Endothelial cell of umbilical vein (primary cell): ENCODE measurements at regions not wholly inside any gene's neighbourhood (a gene's known extent, or its start where the extent isn't known, plus 50 kb on each side); places are given as distances from the start of the nearest gene placed in this dataset.

Experiments used
- BruUV-seq: library from RNA; stranded (reverse); fragments of 400-500 nt; replicated peaks from 2 replicates; lab custom pipeline; 2021; lab: Mats Ljungman, UMichigan
- CTCF ChIA-PET: fragments of 300-600, 350-600 bp; sonication (Branson Sonifier 250); formaldehyde crosslinking; loops from one replicate; lab custom pipeline; 2021; ENCODE audit warnings: antibody characterized with exemption, inconsistent platforms; lab: Charles Lee
- POLR2A ChIA-PET: fragments of 300-600, 350-600 bp; sonication (Branson Sonifier 250); formaldehyde crosslinking; loops from one replicate; lab custom pipeline; 2021; ENCODE audit warnings: antibody characterized with exemption, inconsistent platforms; lab: Charles Lee
- DNase-seq: peaks from one replicate; pipeline ENCODE4 v3.0.0-alpha.2; 2011; ENCODE audit warnings: low read depth, low spot score
- FAIRE-seq: peaks from 2 replicates; lab custom pipeline; 2011; peaks lifted over from hg19 to GRCh38; lab: Jason Lieb, UNC
- H2AFZ ChIP-seq: 2 replicates; pipeline ENCODE4 v1.6.0; 2012; ENCODE audit warnings: low read depth, low read length, control low read depth, inconsistent platforms
- H3K27ac ChIP-seq: 2 replicates; pipeline ENCODE4 v1.5.1; 2011; ENCODE audit warnings: low read depth, mild to moderate bottlenecking, control low read depth, low read length, moderate library complexity; ENCODE audit not compliant: insufficient read depth
- H3K27me3 ChIP-seq, 2 experiments: 2 replicates each; pipeline versions ENCODE4 v1.6.0 to v1.6.1; 2011; ENCODE audit warnings: low read length in 2 of 2, mixed read lengths in 1 of 2; ENCODE audit not compliant: control insufficient read depth in 2 of 2, insufficient read depth in 2 of 2
- H3K36me3 ChIP-seq, 2 experiments: 2 replicates in 1 of 2; 3 replicates in 1 of 2; pipeline ENCODE4 v1.5.1; 2011; ENCODE audit warnings: low read length in 2 of 2, mild to moderate bottlenecking in 1 of 2, moderate library complexity in 1 of 2; ENCODE audit not compliant: control insufficient read depth in 2 of 2, insufficient read depth in 2 of 2; ENCODE audit errors: extremely low read depth in 1 of 2
- H3K4me1 ChIP-seq: 3 replicates; pipeline ENCODE4 v1.5.1; 2011; ENCODE audit warnings: mild to moderate bottlenecking, low read length; ENCODE audit not compliant: control insufficient read depth, insufficient read depth; ENCODE audit errors: extremely low read depth
- H3K4me2 ChIP-seq: 2 replicates; pipeline ENCODE4 v1.6.1; 2011; ENCODE audit warnings: low read length, control low read depth, mixed read lengths; ENCODE audit not compliant: insufficient read depth
- H3K4me3 ChIP-seq, 3 experiments: fragments of 200-600 bp in 1 of 3; sonication (generic), shearing (Covaris generic) in 1 of 3; replicated peaks in 1 of 3; 2 replicates each; pipeline ENCODE4 v1.5.1; 2011 to 2016; ENCODE audit warnings: control low read depth in 3 of 3, low read length in 3 of 3, mild to moderate bottlenecking in 2 of 3, inconsistent platforms in 1 of 3, low read depth in 1 of 3, moderate library complexity in 1 of 3; ENCODE audit not compliant: insufficient read depth in 1 of 3
- H3K79me2 ChIP-seq: 2 replicates; pipeline ENCODE4 v1.6.0; 2012; ENCODE audit warnings: low read length, inconsistent platforms; ENCODE audit not compliant: control insufficient read depth, insufficient read depth
- H3K9ac ChIP-seq: replicated peaks from 2 replicates; pipeline ENCODE3; 2011; ENCODE audit warnings: low read length, control low read depth; ENCODE audit not compliant: insufficient read depth; ENCODE audit errors: extremely low read depth
- H3K9me1 ChIP-seq: replicated peaks from 3 replicates; pipeline ENCODE4 v1.6.0; 2011; ENCODE audit warnings: mild to moderate bottlenecking, low read length; ENCODE audit not compliant: control insufficient read depth, insufficient read depth; ENCODE audit errors: extremely low read depth
- H3K9me3 ChIP-seq: replicated peaks from 2 replicates; pipeline ENCODE4 v1.5.1; 2012; ENCODE audit warnings: low read length, inconsistent platforms; ENCODE audit not compliant: control insufficient read depth, insufficient read depth
- H4K20me1 ChIP-seq: replicated peaks from 2 replicates; pipeline ENCODE3; 2011; ENCODE audit warnings: mild to moderate bottlenecking, low read length; ENCODE audit not compliant: control insufficient read depth, insufficient read depth; ENCODE audit errors: extremely low read depth
- EZH2 ChIP-seq: IDR thresholded peaks from 2 replicates; pipeline ENCODE4 v1.6.1; 2012; ENCODE audit warnings: borderline replicate concordance, low read depth, mild to moderate bottlenecking, moderate library complexity, low read length, inconsistent platforms; ENCODE audit not compliant: severe bottlenecking
- FOS ChIP-seq: IDR thresholded peaks from 2 replicates; pipeline ENCODE4 v1.6.1; 2011; ENCODE audit warnings: mild to moderate bottlenecking, low read length, moderate library complexity, borderline replicate concordance; ENCODE audit not compliant: insufficient read depth
- GATA2 ChIP-seq: IDR thresholded peaks from 2 replicates; pipeline ENCODE4 v1.7.0; 2011; ENCODE audit warnings: low read depth, mild to moderate bottlenecking, moderate library complexity, mixed read lengths, low read length; ENCODE audit not compliant: insufficient read length, insufficient read depth
- JUN ChIP-seq: IDR thresholded peaks from 2 replicates; pipeline ENCODE4 v1.6.1; 2011; ENCODE audit warnings: borderline replicate concordance, low read depth; ENCODE audit not compliant: insufficient read length, insufficient read depth
- MYC ChIP-seq: IDR thresholded peaks from one replicate; pipeline ENCODE4 v1.6.1; 2011; ENCODE audit warnings: mild to moderate bottlenecking, low read depth, low read length
- POLR2A ChIP-seq: IDR thresholded peaks from 2 replicates; pipeline ENCODE4 v1.6.1; 2012; ENCODE audit warnings: low read depth, mild to moderate bottlenecking, control low read depth, low read length
- POLR2AphosphoS5 ChIP-seq: IDR thresholded peaks from 2 replicates; pipeline ENCODE4 v1.6.1; 2012; ENCODE audit warnings: low read depth, mild to moderate bottlenecking, control low read depth, low read length, moderate library complexity; ENCODE audit not compliant: insufficient read depth
- dilution Hi-C: fragments of 300-500 bp; cut with MboI; formaldehyde crosslinking; loops from one replicate; pipeline ENCODE4 v1.15.0; 2019; ENCODE audit warnings: low sequenced_read_pairs; ENCODE audit not compliant: extremely low pct_ligation_motif_present
- intact Hi-C: fragments of 100-400 bp; cut with micrococcal nuclease; formaldehyde crosslinking; loops from one replicate; pipeline ENCODE4 v1.10.0; 2022
- TF ChIP-seq, protein P1 (sequence below): IDR thresholded peaks from 2 replicates; pipeline ENCODE4 v1.6.1; 2011; ENCODE audit not compliant: insufficient read depth, insufficient read length
- TF ChIP-seq, protein P2 (sequence below), 2 donors: IDR thresholded peaks; 1 replicate in 1 of 2; 2 replicates in 1 of 2; pipeline ENCODE4 v1.5.1; 2011; ENCODE audit warnings: low read length in 2 of 2, mild to moderate bottlenecking in 2 of 2, moderate library complexity in 2 of 2, control low read depth in 1 of 2, inconsistent platforms in 1 of 2, low read depth in 1 of 2; ENCODE audit not compliant: insufficient read depth in 1 of 2; ENCODE audit errors: extremely low read depth in 1 of 2

DNA sequence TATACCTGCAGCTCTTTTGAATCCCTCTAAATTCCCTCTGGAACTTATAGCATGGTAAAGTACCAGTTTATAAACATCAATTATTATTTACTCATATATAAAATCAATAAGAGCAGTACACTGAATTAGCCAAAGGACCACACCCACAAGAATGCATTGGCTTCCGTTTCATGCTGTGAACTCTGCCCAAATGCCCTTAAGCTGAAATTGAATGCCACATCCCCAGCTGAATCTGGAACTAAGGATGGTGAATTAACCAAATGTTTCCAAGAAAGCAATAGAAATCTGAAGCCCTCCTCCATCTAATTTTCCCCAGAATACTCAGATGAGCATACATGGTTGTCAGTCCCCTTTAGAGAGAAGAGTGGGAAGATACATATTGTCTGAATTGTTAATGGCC, 436.4 kb upstream of the FTMT start:
- H3K9me1 ChIP-seq, result no peaks in the 10 kb centered on the region
- POLR2A ChIA-PET, result no interaction called here
- CTCF ChIA-PET, result interaction anchor here (0.9 kb wide), 1 partner anchor 292 kb away, joined by 3 read pairs; no protein-coding TSS in a partner anchor
- no TSS peak for BruUV-seq
- H3K4me2 ChIP-seq, result no peak overlapping the region
- H3K9ac ChIP-seq, result no peak overlapping the region
- no peaks in the 10 kb centered on the region for H3K79me2 ChIP-seq
- intact Hi-C loops, result no loop called here
- H4K20me1 ChIP-seq, result no peaks in the 10 kb centered on the region
- no peaks in the 10 kb centered on the region for H3K4me1 ChIP-seq
- no peaks in the 10 kb centered on the region for H3K9me3 ChIP-seq
- no peak for FAIRE-seq
- H3K36me3 ChIP-seq, result no peaks in the 10 kb centered on the region
- TF ChIP-seq GATA2, result no peak
- TF ChIP-seq POLR2A, result no peak
- no peak for TF ChIP-seq POLR2AphosphoS5
- TF ChIP-seq, protein P1, sequence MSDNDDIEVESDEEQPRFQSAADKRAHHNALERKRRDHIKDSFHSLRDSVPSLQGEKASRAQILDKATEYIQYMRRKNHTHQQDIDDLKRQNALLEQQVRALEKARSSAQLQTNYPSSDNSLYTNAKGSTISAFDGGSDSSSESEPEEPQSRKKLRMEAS, result no peak
- H3K27me3 ChIP-seq, result no peaks in the 10 kb centered on the region
- no peak for DNase-seq
- H2AFZ ChIP-seq, result no peak overlapping the region
- dilution Hi-C loops, result no loop called here
- H3K27ac ChIP-seq, result no peak overlapping the region
- no peak overlapping the region for H3K4me3 ChIP-seq

DNA sequence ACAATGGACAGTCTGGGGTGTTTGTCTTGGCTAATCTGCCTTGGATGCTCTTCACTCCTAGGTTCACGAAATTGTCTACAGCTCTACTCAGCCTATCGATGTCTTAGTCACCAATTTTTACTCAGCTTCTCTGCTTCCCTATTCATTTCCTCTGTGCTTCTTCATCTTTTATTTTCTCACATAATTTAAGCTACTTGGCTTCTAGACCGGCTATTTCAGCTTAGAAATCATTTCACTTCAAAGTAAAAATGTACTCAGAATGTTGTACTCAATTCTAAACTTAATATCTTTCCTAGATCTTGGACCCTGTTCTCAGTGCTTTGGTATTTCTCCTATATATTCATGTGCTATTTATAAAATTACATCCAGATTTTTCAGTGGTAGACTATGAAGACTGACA, 430.0 kb upstream of the FTMT start:
- H3K4me1 ChIP-seq, result no peaks in the 10 kb centered on the region
- intact Hi-C loops, result no loop called here
- H3K36me3 ChIP-seq, result no peaks in the 10 kb centered on the region
- H3K27me3 ChIP-seq, result no peaks in the 10 kb centered on the region
- no peaks in the 10 kb centered on the region for H3K9me3 ChIP-seq
- no peaks in the 10 kb centered on the region for H4K20me1 ChIP-seq
- H3K4me2 ChIP-seq, result no peak overlapping the region
- dilution Hi-C loops, result no loop called here
- no peaks in the 10 kb centered on the region for H3K9me1 ChIP-seq
- DNase-seq, result no peak
- no peak for FAIRE-seq
- TF ChIP-seq FOS (no peak), POLR2A (no peak), EZH2 (no peak), MYC (no peak), GATA2 (no peak), JUN (no peak), POLR2AphosphoS5 (no peak)
- TF ChIP-seq, protein P2, sequence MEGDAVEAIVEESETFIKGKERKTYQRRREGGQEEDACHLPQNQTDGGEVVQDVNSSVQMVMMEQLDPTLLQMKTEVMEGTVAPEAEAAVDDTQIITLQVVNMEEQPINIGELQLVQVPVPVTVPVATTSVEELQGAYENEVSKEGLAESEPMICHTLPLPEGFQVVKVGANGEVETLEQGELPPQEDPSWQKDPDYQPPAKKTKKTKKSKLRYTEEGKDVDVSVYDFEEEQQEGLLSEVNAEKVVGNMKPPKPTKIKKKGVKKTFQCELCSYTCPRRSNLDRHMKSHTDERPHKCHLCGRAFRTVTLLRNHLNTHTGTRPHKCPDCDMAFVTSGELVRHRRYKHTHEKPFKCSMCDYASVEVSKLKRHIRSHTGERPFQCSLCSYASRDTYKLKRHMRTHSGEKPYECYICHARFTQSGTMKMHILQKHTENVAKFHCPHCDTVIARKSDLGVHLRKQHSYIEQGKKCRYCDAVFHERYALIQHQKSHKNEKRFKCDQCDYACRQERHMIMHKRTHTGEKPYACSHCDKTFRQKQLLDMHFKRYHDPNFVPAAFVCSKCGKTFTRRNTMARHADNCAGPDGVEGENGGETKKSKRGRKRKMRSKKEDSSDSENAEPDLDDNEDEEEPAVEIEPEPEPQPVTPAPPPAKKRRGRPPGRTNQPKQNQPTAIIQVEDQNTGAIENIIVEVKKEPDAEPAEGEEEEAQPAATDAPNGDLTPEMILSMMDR (IDR thresholded peaks at IDR 0.05; ENCODE audit: extremely low read depth in 1 of 2, insufficient read depth in 1 of 2, low read depth in 1 of 2, low read length in 2 of 2), result no peak
- TF ChIP-seq, protein P1, result no peak
- no peak overlapping the region for H2AFZ ChIP-seq
- H3K27ac ChIP-seq, result no peak overlapping the region
- BruUV-seq, result no TSS peak
- H3K79me2 ChIP-seq, result no peaks in the 10 kb centered on the region
- ChIA-PET CTCF (no interaction called here), POLR2A (no interaction called here)
- H3K9ac ChIP-seq, result no peak overlapping the region
- H3K4me3 ChIP-seq, result no peak overlapping the region
